Activated CD8-positive, alpha-beta memory T cell treated with anti-CD3 and anti-CD28 coated beads for 36 hours (primary cell): ENCODE measurements at regions not wholly inside any gene's neighbourhood (a gene's known extent, or its start where the extent isn't known, plus 50 kb on each side); places are given as distances from the start of the nearest gene placed in this dataset.

Experiments
- CTCF ChIA-PET: fragments of 350-600 bp; sonication (Branson Sonifier 250); formaldehyde crosslinking; loops from one replicate; lab custom pipeline; 2021; ENCODE audit warnings: antibody characterized with exemption; lab: Charles Lee
- POLR2A ChIA-PET: fragments of 350-600 bp; sonication (Branson Sonifier 250); formaldehyde crosslinking; loops from one replicate; lab custom pipeline; 2021; ENCODE audit warnings: antibody characterized with exemption; lab: Charles Lee

GRCh38 chr2:71807581-71808451 is 339.8 kb downstream of the CYP26B1 start:
- CTCF ChIA-PET, result no interaction called here
- POLR2A ChIA-PET, result no interaction called here

DNA sequence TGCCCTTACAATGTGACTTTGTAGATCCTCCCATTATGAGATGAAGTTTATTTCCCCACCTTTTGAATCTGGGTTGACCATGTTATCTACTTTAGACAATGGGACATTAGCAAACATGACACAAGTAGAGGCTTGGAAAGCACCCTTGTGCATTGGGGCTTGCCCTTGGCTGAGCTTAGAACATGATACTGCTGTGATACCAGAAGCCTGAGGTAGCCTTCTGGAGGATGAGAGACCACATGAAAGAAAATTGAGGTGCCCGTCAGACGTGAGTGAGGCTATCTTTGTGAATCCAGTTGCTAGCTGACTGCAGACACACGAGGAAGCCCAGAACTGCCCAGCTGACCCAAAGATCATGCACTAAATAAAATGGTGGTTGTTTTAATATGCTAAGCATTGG is 341.2 kb downstream of the CYP26B1 start:
- POLR2A ChIA-PET, result no interaction called here
- CTCF ChIA-PET, result no interaction called here

GRCh38 chr2:71804281-71804751 is 343.3 kb downstream of the CYP26B1 start:
- ChIA-PET POLR2A (no interaction called here), CTCF (no interaction called here)

GRCh38 chr2:71803398-71803797 is 344.3 kb downstream of the CYP26B1 start:
- ChIA-PET POLR2A (no interaction called here), CTCF (no interaction called here)

DNA sequence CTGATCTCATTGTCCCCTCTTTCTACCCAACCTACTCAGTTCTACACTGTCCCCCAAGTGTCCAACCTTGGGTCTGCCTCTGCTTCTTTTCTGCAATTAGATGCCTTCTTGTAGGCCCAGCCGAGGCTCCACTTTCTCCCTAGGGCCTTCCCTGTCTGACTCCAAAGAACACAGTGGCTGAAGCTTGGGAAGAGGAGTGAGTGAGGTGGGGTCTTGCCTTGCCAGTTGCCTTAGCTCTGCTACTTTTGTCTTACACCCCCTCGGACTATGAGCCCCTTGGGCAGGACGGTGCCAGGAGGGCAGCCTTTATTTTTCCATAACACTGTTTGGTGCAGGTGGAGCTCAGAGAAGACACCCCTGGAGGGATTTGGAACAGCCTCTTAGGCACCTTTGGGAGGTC is 345.1 kb downstream of the CYP26B1 start:
- ChIA-PET POLR2A (no interaction called here), CTCF (no interaction called here)

- ChIA-PET POLR2A (no interaction called here), CTCF (no interaction called here)
Observed at GRCh38 chr2:71801969-71802368, 345.7 kb downstream of the CYP26B1 start.

DNA sequence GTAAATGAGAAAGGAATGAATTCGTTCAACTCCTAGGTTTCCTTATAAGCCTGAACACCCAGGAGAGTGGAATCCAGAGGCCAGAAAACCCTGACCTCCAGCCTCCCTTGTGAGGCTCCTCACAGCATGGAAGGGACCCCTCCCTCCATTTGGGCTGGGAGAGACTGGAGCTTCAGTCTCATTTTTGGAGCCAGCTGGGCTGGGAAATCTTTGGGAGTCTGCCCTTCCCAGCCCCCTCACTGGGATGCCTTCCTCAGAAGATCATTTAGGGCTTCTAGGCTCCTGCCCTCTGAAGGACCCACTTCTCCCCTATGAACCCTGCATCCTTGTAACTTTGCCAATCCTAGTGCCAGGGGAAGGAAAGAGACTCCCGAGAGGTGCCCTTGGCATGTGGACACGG is 346.1 kb downstream of the CYP26B1 start:
- ChIA-PET POLR2A (no interaction called here), CTCF (no interaction called here)

GRCh38 chr2:71800851-71801250 is 346.8 kb downstream of the CYP26B1 start:
- CTCF ChIA-PET, result no interaction called here
- POLR2A ChIA-PET, result no interaction called here

DNA sequence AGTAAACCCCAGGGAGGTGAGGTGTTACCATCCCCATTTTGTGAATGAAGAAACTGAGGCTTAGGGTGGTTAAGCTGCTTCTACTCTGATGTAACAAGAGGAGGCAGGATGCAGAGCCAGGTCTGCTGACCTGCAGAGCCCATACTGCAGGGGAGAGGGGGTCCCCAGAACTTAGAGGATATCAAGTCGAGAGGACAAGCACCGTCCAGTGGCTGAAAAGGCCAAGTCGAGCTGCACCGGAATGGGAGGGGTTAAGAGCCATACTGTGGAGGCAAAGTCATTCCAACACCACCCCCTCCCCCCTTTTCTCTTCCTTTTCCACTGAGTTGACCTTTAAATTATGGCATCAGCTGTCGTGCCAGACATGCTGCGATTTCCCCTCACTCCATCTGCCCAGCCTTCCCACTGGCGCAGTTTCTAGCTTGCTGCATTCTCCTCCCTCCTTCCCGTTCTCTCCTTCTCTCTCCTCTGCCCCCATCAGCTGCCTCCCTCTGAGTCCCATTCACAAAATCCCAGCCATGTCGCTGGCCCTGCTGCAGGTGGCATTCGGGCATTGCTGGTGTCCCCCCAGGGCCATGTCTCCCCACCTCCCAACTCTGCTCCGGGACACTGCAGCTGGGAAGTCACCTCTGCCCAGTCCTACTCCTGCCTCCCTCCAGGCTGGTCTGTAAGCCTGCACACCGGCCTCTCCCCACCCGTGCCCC is 346.9 kb downstream of the DYSF start:
- ChIA-PET POLR2A (no interaction called here), CTCF (no interaction called here)

DNA sequence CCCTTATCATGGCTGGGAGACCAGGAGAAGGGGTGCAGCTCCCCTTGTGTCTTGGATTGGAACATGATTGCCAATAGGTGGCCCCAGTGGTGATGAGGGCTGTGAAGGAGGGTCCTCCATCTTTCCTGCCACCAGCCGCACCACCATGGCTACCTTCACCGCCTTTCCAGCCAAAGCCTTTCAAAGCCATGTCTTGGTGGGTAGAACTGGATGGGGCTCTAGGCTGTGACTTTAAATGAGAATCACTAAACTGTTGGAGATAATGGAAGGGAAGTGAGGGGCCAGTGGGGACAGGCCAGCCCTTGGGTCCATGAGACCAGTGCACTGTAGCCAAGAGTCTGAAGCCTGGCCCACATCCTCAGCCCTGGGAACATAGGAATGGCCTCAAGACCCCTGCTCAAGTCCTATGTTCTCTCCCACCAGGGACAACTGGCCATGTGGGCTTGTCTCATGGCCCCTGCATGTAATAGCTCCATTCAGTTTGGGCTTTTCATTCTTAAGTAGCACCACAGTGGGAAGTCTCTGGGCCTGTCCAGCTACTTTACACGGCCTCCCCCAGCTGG is 345.7 kb downstream of the DYSF start:
- ChIA-PET CTCF (interaction anchor here (1.9 kb wide), 1 partner anchor 250 kb away, joined by 4 read pairs; no protein-coding TSS in a partner anchor), POLR2A (no interaction called here)

GRCh38 chr2:71798266-71799012 is 345.1 kb downstream of the DYSF start:
- CTCF ChIA-PET, result interaction anchor here (1.9 kb wide), 1 partner anchor 250 kb away, joined by 4 read pairs; no protein-coding TSS in a partner anchor
- POLR2A ChIA-PET, result no interaction called here

DNA sequence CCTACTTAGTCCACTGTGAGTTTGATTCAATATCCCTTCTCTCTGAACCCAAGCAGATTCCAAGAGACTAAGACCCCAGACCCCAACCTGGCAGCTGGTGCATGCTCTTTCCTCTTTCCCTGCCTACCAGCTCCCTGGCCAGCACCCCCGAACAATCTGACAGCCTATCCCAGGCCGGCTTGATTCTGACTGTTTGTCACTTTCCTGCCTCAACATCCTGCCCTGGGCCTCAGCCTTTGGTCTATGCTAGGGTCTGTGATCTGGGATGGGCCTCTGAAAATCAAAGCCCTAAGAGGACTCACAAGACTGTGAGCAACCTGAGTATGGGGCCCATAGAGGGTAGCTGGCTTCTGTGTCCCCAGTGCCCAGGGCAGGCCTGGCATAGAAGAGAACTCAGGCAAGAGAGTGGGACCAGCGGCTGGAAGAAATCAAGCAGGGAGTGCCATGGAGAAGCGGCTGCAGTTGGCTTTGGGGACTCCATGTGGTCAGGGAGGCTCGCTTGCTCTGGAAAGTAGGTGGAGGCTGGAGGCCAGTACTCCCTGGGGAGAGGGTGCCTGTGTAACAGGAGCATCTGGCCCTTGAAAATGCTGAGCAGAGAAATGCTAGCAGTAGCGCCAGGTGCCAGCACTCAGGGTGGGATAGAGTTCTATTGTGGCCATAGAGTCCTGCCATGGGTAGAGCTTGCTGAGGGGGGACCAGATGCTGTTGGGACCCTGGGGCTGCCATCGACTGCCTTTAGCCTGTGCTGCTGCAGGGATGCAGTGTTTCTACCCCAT is 343.9 kb downstream of the DYSF start:
- CTCF ChIA-PET, result interaction anchor here (1.9 kb wide), 1 partner anchor 249 kb away, joined by 4 read pairs; no protein-coding TSS in a partner anchor
- POLR2A ChIA-PET, result no interaction called here

DNA sequence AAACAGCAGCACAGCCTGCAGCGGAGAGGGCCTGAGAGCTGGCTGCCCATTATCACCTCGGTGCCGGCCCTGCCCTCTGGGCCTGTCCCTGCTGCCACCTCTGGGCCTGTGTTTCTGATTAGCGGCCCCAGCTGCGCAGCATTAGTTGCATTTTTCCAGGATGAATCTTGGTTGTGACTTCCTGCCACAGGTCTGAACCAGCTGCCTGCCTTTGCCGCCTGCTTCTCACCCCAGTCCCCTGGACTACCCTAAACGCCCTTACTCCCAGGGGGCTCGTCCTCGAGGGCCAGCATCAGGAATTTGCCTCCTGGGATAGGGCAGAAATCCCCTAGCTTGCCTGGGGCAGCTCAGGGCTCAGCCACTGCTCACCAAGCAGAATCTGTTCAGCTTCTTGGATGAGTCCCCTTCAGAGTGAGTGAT is 342.8 kb downstream of the DYSF start:
- POLR2A ChIA-PET, result no interaction called here
- CTCF ChIA-PET, result no interaction called here

DNA sequence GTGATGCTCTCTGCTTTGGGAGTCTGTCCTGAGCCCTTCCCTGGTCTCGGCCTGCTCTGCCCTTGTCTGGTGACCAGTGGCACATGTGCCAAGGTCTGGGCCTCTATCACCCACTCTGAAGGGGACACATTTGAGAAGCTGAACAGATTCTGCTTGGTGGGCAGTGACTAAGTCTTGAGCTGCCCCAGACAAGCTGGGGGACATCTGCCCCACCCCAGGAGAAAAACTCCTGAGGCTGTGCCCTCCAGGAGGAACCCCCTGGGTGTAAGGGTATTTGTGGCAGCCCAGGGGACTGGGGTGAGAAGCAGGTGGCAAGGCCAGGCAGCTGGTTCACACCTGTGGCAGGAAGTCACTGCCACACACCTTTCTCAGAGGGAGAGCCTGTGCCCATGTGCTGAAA is 342.1 kb downstream of the DYSF start:
- POLR2A ChIA-PET, result no interaction called here
- CTCF ChIA-PET, result no interaction called here

DNA sequence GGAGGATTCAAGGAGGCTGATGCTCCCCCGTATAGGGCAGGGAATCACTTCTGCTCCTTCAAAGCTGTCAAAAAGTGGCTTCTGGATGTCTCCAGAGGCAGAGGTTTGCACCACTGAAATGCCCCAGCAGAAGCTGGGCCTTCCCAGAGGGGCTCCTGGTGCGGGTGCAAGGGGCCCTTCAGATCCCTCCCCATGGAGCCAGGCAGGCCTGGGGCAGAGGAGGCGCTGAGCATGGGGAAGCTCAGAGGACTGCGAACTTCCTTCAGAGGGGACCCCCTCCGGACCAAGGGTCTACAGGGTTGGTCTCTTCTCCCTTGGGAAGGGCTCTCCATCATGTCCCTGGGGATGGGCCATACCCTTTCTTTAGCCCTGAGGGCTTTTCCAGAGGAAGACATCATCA is 341.2 kb downstream of the DYSF start:
- POLR2A ChIA-PET, result no interaction called here
- CTCF ChIA-PET, result interaction anchor here (0.6 kb wide), 1 partner anchor 732 kb away, joined by 3 read pairs; no protein-coding TSS in a partner anchor

- POLR2A ChIA-PET, result no interaction called here
- CTCF ChIA-PET, result no interaction called here
Observed at GRCh38 chr2:71793926-71794325, 340.6 kb downstream of the DYSF start.

- ChIA-PET CTCF (no interaction called here), POLR2A (no interaction called here)
Observed at GRCh38 chr2:71792926-71793761, 339.8 kb downstream of the DYSF start.
